ENCODE measurements at regions not wholly inside any gene's neighbourhood (a gene's known extent, or its start where the extent isn't known, plus 50 kb on each side); places are given as distances from the start of the nearest gene placed in this dataset.

- no peaks in the 10 kb centered on the region for H3K79me2 ChIP-seq (ENCODE audit: control insufficient read depth, insufficient read depth, low read length, unreplicated experiment)
- peaks cover 16% of the 10 kb centered on the region for H3K4me1 ChIP-seq (ENCODE audit: control insufficient read depth, insufficient read depth, low read length, unreplicated experiment)
- no peak overlapping the region for H2AFZ ChIP-seq (ENCODE audit: low read length, unreplicated experiment)
- no peaks in the 10 kb centered on the region for H3K36me3 ChIP-seq (ENCODE audit: insufficient read depth, low read length)
- H3K27me3 ChIP-seq (ENCODE audit: insufficient read depth, low read length), result no peaks in the 10 kb centered on the region
- no peak overlapping the region for H3K4me3 ChIP-seq (ENCODE audit: low read depth, low read length)
- H3K27ac ChIP-seq (ENCODE audit: low read depth, low read length), result no peak overlapping the region
These were observed 566.6 kb downstream of the TLE1 start for GRCh38 chr9:81122749-81123148.

- Histone ChIP-seq H3K79me2 (ENCODE audit: control insufficient read depth, insufficient read depth, low read length, unreplicated experiment) (no peaks in the 10 kb centered on the region), H3K4me3 (ENCODE audit: low read depth, low read length) (no peak overlapping the region), H3K4me1 (ENCODE audit: control insufficient read depth, insufficient read depth, low read length, unreplicated experiment) (no peaks in the 10 kb centered on the region), H3K36me3 (ENCODE audit: insufficient read depth, low read length) (no peaks in the 10 kb centered on the region), H2AFZ (ENCODE audit: low read length, unreplicated experiment) (no peak overlapping the region), H3K27ac (ENCODE audit: low read depth, low read length) (no peak overlapping the region), H3K27me3 (ENCODE audit: insufficient read depth, low read length) (no peaks in the 10 kb centered on the region)
These were observed 569.8 kb downstream of the TLE1 start for GRCh38 chr9:81119591-81119990.

GRCh38 chr9:81118416-81118815 is 570.9 kb downstream of the TLE1 start:
- H3K79me2 ChIP-seq (ENCODE audit: control insufficient read depth, insufficient read depth, low read length, unreplicated experiment), result no peaks in the 10 kb centered on the region
- H2AFZ ChIP-seq (ENCODE audit: low read length, unreplicated experiment), result no peak overlapping the region
- no peaks in the 10 kb centered on the region for H3K27me3 ChIP-seq (ENCODE audit: insufficient read depth, low read length)
- H3K36me3 ChIP-seq (ENCODE audit: insufficient read depth, low read length), result no peaks in the 10 kb centered on the region
- no peaks in the 10 kb centered on the region for H3K4me1 ChIP-seq (ENCODE audit: control insufficient read depth, insufficient read depth, low read length, unreplicated experiment)
- no peak overlapping the region for H3K4me3 ChIP-seq (ENCODE audit: low read depth, low read length)
- H3K27ac ChIP-seq (ENCODE audit: low read depth, low read length), result no peak overlapping the region

GRCh38 chr9:81116340-81117137 is 572.8 kb downstream of the TLE1 start:
- Histone ChIP-seq H3K4me1 (ENCODE audit: control insufficient read depth, insufficient read depth, low read length, unreplicated experiment) (no peaks in the 10 kb centered on the region), H2AFZ (ENCODE audit: low read length, unreplicated experiment) (no peak overlapping the region), H3K4me3 (ENCODE audit: low read depth, low read length) (no peak overlapping the region), H3K79me2 (ENCODE audit: control insufficient read depth, insufficient read depth, low read length, unreplicated experiment) (no peaks in the 10 kb centered on the region), H3K27me3 (ENCODE audit: insufficient read depth, low read length) (no peaks in the 10 kb centered on the region), H3K36me3 (ENCODE audit: insufficient read depth, low read length) (no peaks in the 10 kb centered on the region), H3K27ac (ENCODE audit: low read depth, low read length) (no peak overlapping the region)

GRCh38 chr9:81113453-81114124 is 575.8 kb downstream of the TLE1 start:
- Histone ChIP-seq H3K27ac (ENCODE audit: low read depth, low read length) (no peak overlapping the region), H3K36me3 (ENCODE audit: insufficient read depth, low read length) (no peaks in the 10 kb centered on the region), H3K79me2 (ENCODE audit: control insufficient read depth, insufficient read depth, low read length, unreplicated experiment) (no peaks in the 10 kb centered on the region), H2AFZ (ENCODE audit: low read length, unreplicated experiment) (no peak overlapping the region), H3K4me1 (ENCODE audit: control insufficient read depth, insufficient read depth, low read length, unreplicated experiment) (no peaks in the 10 kb centered on the region), H3K4me3 (ENCODE audit: low read depth, low read length) (no peak overlapping the region), H3K27me3 (ENCODE audit: insufficient read depth, low read length) (no peaks in the 10 kb centered on the region)

- Histone ChIP-seq H2AFZ (ENCODE audit: low read length, unreplicated experiment) (no peak overlapping the region), H3K27me3 (ENCODE audit: insufficient read depth, low read length) (no peaks in the 10 kb centered on the region), H3K4me3 (ENCODE audit: low read depth, low read length) (no peak overlapping the region), H3K79me2 (ENCODE audit: control insufficient read depth, insufficient read depth, low read length, unreplicated experiment) (no peaks in the 10 kb centered on the region), H3K27ac (ENCODE audit: low read depth, low read length) (no peak overlapping the region), H3K4me1 (ENCODE audit: control insufficient read depth, insufficient read depth, low read length, unreplicated experiment) (peaks cover 4% of the 10 kb centered on the region), H3K36me3 (ENCODE audit: insufficient read depth, low read length) (no peaks in the 10 kb centered on the region)
These were observed 576.5 kb downstream of the TLE1 start for GRCh38 chr9:81112627-81113452.

GRCh38 chr9:81108821-81109220 is 580.5 kb downstream of the TLE1 start:
- Histone ChIP-seq H2AFZ (ENCODE audit: low read length, unreplicated experiment) (no peak overlapping the region), H3K27ac (ENCODE audit: low read depth, low read length) (no peak overlapping the region), H3K4me3 (ENCODE audit: low read depth, low read length) (no peak overlapping the region)

GRCh38 chr9:81108391-81108790 is 581.0 kb downstream of the TLE1 start:
- Histone ChIP-seq H2AFZ (ENCODE audit: low read length, unreplicated experiment) (no peak overlapping the region), H3K79me2 (ENCODE audit: control insufficient read depth, insufficient read depth, low read length, unreplicated experiment) (no peaks in the 10 kb centered on the region), H3K27ac (ENCODE audit: low read depth, low read length) (no peak overlapping the region), H3K4me3 (ENCODE audit: low read depth, low read length) (no peak overlapping the region), H3K4me1 (ENCODE audit: control insufficient read depth, insufficient read depth, low read length, unreplicated experiment) (peaks cover 4% of the 10 kb centered on the region), H3K27me3 (ENCODE audit: insufficient read depth, low read length) (no peaks in the 10 kb centered on the region), H3K36me3 (ENCODE audit: insufficient read depth, low read length) (no peaks in the 10 kb centered on the region)

More at GRCh38 chr9:81108821-81109220, 580.5 kb downstream of the TLE1 start:
- Histone ChIP-seq H3K36me3 (ENCODE audit: insufficient read depth, low read length) (no peaks in the 10 kb centered on the region), H3K79me2 (ENCODE audit: control insufficient read depth, insufficient read depth, low read length, unreplicated experiment) (no peaks in the 10 kb centered on the region), H3K27me3 (ENCODE audit: insufficient read depth, low read length) (no peaks in the 10 kb centered on the region), H3K4me1 (ENCODE audit: control insufficient read depth, insufficient read depth, low read length, unreplicated experiment) (peaks cover 4% of the 10 kb centered on the region)

GRCh38 chr9:81103597-81104471 is 585.5 kb downstream of the TLE1 start:
- H3K27ac ChIP-seq (ENCODE audit: low read depth, low read length), result no peak overlapping the region
- H3K36me3 ChIP-seq (ENCODE audit: insufficient read depth, low read length), result no peaks in the 10 kb centered on the region

More at GRCh38 chr9:81103597-81104471, 585.5 kb downstream of the TLE1 start:
- H3K4me3 ChIP-seq (ENCODE audit: low read depth, low read length), result no peak overlapping the region
- H2AFZ ChIP-seq (ENCODE audit: low read length, unreplicated experiment), result no peak overlapping the region
- H3K4me1 ChIP-seq (ENCODE audit: control insufficient read depth, insufficient read depth, low read length, unreplicated experiment), result peaks cover 4% of the 10 kb centered on the region
- no peaks in the 10 kb centered on the region for H3K27me3 ChIP-seq (ENCODE audit: insufficient read depth, low read length)
- H3K79me2 ChIP-seq (ENCODE audit: control insufficient read depth, insufficient read depth, low read length, unreplicated experiment), result no peaks in the 10 kb centered on the region
